GM13976 (cell line): ENCODE measurements at regions not wholly inside any gene's neighbourhood (a gene's known extent, or its start where the extent isn't known, plus 50 kb on each side); places are given as distances from the start of the nearest gene placed in this dataset.

Source experiments
- DNase-seq: peaks from one replicate; pipeline ENCODE4 v3.0.0; 2012; ENCODE audit warnings: low spot score
- in situ Hi-C: fragments of 300-500 bp; cut with MboI; formaldehyde crosslinking; loops from one replicate; pipeline ENCODE4 v1.12.0; 2022; ENCODE audit warnings: low sequenced_read_pairs, mixed read lengths, inconsistent platforms; ENCODE audit not compliant: unreplicated experiment
- TF ChIP-seq, protein P1 (sequence below): IDR thresholded peaks from 2 replicates; pipeline ENCODE4 v1.5.1; 2012; ENCODE audit warnings: borderline replicate concordance, mild to moderate bottlenecking; ENCODE audit not compliant: insufficient read depth; ENCODE audit errors: extremely low read depth, missing control alignments, control extremely low read depth

- in situ Hi-C loops: no loop called here
- TF ChIP-seq, protein P1, sequence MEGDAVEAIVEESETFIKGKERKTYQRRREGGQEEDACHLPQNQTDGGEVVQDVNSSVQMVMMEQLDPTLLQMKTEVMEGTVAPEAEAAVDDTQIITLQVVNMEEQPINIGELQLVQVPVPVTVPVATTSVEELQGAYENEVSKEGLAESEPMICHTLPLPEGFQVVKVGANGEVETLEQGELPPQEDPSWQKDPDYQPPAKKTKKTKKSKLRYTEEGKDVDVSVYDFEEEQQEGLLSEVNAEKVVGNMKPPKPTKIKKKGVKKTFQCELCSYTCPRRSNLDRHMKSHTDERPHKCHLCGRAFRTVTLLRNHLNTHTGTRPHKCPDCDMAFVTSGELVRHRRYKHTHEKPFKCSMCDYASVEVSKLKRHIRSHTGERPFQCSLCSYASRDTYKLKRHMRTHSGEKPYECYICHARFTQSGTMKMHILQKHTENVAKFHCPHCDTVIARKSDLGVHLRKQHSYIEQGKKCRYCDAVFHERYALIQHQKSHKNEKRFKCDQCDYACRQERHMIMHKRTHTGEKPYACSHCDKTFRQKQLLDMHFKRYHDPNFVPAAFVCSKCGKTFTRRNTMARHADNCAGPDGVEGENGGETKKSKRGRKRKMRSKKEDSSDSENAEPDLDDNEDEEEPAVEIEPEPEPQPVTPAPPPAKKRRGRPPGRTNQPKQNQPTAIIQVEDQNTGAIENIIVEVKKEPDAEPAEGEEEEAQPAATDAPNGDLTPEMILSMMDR: no peak
- no peak for DNase-seq
These were observed 1135.1 kb downstream of the TUSC7 start for GRCh38 chr3:117844676-117845075.

DNA sequence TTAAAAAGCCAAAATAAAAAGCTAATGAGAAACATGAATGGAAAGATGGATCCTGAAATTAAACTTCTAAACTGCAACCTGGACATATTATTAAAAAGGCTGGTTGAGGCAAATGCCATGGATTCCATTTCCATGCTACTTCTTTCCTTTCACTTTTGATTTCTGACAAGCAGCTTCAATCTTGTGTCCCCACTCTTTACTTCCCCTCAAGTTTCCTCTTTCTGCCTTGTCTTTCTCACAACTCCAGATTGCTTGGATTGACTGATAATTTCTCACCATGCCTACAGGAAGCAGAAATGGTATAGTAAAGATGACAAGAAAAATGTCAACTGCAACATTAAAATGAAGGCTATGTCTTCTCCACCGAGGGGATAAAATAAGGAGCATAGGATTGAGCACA lies 1136.7 kb downstream of the TUSC7 start:
- in situ Hi-C loops: no loop called here
- TF ChIP-seq, protein P1: no peak

DNA sequence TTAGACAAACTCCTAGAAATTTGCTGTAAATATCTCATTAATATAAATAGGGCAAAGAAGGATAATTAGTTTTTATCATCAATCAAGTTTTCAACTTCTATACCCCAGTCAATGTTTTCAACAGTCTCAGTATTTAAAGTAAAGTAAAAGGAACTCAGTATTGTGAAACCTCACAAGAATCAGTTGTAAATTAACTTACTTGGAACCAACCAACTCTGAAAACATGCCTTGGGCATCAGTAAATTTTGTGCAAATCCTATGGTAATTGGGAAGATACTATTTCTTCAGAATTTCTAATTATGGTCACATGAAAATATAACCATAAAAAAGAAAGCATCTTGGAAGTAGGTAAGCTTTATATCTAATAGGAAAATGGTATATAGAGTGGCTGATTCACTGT lies 1139.0 kb downstream of the TUSC7 start:
- in situ Hi-C loops: no loop called here
- TF ChIP-seq, protein P1: no peak

More for the DNA sequence above, 1136.7 kb downstream of the TUSC7 start:
- DNase-seq: no peak

GRCh38 chr3:117853923-117854668 lies 1144.5 kb downstream of the TUSC7 start:
- no peak for DNase-seq
- in situ Hi-C loops: no loop called here
- TF ChIP-seq, protein P1: no peak

More for the DNA sequence above, 1139.0 kb downstream of the TUSC7 start:
- DNase-seq: no peak

GRCh38 chr3:117856354-117856753 lies 1146.8 kb downstream of the TUSC7 start:
- TF ChIP-seq, protein P1: no peak
- in situ Hi-C loops: no loop called here
- no peak for DNase-seq

DNA sequence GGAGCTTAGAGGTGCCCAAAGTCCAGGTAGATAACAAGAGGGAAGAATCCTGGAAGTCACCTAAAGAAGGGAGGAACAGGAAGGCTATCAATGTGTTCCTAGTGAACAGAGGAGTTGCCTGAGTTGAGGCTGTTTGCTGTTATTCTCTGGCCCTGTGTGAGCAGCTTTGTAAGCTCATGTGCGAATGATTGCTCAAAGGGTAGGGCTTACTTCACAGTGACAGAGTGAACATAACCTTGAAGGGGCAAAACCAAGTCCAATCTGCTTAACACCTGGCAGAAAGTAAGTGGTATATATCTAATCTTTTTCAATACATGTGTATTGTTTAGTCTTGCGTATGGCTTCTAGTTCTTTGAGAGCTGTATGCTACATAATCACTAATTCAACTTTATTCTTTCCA lies 1153.6 kb downstream of the TUSC7 start:
- TF ChIP-seq, protein P1: no peak
- in situ Hi-C loops: no loop called here

More for the DNA sequence above, 1153.6 kb downstream of the TUSC7 start:
- DNase-seq: no peak
